ENCODE measurements at regions not wholly inside any gene's neighbourhood (a gene's known extent, or its start where the extent isn't known, plus 50 kb on each side); places are given as distances from the start of the nearest gene placed in this dataset.

DNA sequence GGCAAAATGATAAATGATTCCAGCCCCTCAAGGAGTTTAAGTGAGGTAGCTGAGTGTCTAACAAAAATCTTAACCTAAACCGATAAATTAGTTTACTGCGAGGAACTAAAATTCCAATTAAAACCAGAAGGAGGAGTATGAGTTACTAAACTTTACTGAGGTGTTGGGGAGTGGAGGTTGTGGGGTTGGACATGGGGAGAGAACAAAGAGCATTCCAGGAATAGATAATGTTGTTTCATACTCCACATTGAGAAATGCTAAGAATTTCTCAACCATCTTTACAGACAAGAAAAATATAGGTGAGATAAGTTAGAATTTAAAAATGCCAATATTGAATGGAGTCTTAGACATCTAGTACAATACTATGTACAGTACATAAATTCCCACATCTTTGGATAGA is 488.6 kb downstream of the METTL15 start:
- TF ChIP-seq POLR2AphosphoS5 (IDR thresholded peaks at IDR 0.05; ENCODE audit: borderline replicate concordance, low read depth, low read length) (no peak), EZH2 (IDR thresholded peaks at IDR 0.05) (no peak), FOXP2 (optimal IDR thresholded peaks at IDR 0.05; ENCODE audit: control extremely low read depth, extremely low read length, insufficient read depth) (no peak)
